MM.1S (cell line): ENCODE measurements at regions not wholly inside any gene's neighbourhood (a gene's known extent, or its start where the extent isn't known, plus 50 kb on each side); places are given as distances from the start of the nearest gene placed in this dataset.

ENCODE experiments used
- DNase-seq: peaks from one replicate; pipeline ENCODE4 v3.0.0-alpha.2; 2015
- H2AFZ ChIP-seq: fragments of 300-600 bp; sonication (generic); 2 replicates; pipeline ENCODE4 v1.6.0; 2016; ENCODE audit warnings: antibody characterized with exemption, low read length
- H3F3A ChIP-seq: fragments of 300-600 bp; sonication (generic); 2 replicates; pipeline ENCODE4 v1.6.1; 2016; ENCODE audit warnings: mild to moderate bottlenecking, antibody characterized with exemption, low read length, moderate library complexity, mixed read lengths; ENCODE audit not compliant: insufficient read depth
- H3K27ac ChIP-seq: fragments of 300-600 bp; sonication (generic); 2 replicates; pipeline ENCODE4 v1.5.1; 2016; ENCODE audit warnings: mild to moderate bottlenecking, low read length
- H3K27me3 ChIP-seq: fragments of 300-600 bp; sonication (generic); replicated peaks from 2 replicates; pipeline ENCODE4 v1.6.0; 2016; ENCODE audit warnings: low read length; ENCODE audit not compliant: insufficient read depth
- H3K36me3 ChIP-seq: fragments of 300-600 bp; sonication (generic); replicated peaks from 2 replicates; pipeline ENCODE4 v1.6.1; 2016; ENCODE audit warnings: mild to moderate bottlenecking, low read length, mixed read lengths; ENCODE audit not compliant: insufficient read depth
- H3K4me1 ChIP-seq: fragments of 300-600 bp; sonication (generic); 2 replicates; pipeline ENCODE4 v1.6.1; 2016; ENCODE audit warnings: low read length, mixed read lengths
- H3K4me2 ChIP-seq: fragments of 300-600 bp; sonication (generic); 2 replicates; pipeline ENCODE4 v1.6.0; 2016; ENCODE audit warnings: low read depth, low read length
- H3K4me3 ChIP-seq: fragments of 300-600 bp; sonication (generic); 2 replicates; pipeline ENCODE4 v1.5.1; 2016; ENCODE audit warnings: low read length, mixed read lengths
- H3K79me2 ChIP-seq: fragments of 300-600 bp; sonication (generic); 2 replicates; pipeline ENCODE4 v1.6.1; 2016; ENCODE audit warnings: mixed run types, low read length, mixed read lengths
- H3K9ac ChIP-seq: fragments of 300-600 bp; sonication (generic); 2 replicates; pipeline ENCODE4 v1.6.1; 2016; ENCODE audit warnings: low read length, mixed read lengths
- H3K9me2 ChIP-seq: fragments of 300-600 bp; sonication (generic); replicated peaks from 2 replicates; pipeline ENCODE4 v1.6.1; 2016; ENCODE audit warnings: mild to moderate bottlenecking, low read length, mixed read lengths; ENCODE audit not compliant: insufficient read depth
- H3K9me3 ChIP-seq: fragments of 300-600 bp; sonication (generic); replicated peaks from 2 replicates; pipeline ENCODE4 v1.6.1; 2016; ENCODE audit warnings: mild to moderate bottlenecking, low read length, mixed read lengths; ENCODE audit not compliant: insufficient read depth
- H4K20me1 ChIP-seq: fragments of 300-600 bp; sonication (generic); 2 replicates; pipeline ENCODE4 v1.6.1; 2016; ENCODE audit warnings: mild to moderate bottlenecking, low read length, moderate library complexity, mixed read lengths; ENCODE audit not compliant: insufficient read depth
- EZH2 ChIP-seq: fragments of 300-600 bp; sonication (generic); optimal IDR thresholded peaks from 2 replicates; pipeline ENCODE3; 2017; ENCODE audit warnings: low read depth, mild to moderate bottlenecking, antibody characterized with exemption, low read length, mixed read lengths
- EZH2phosphoT487 ChIP-seq: fragments of 300-600 bp; sonication (generic); IDR thresholded peaks from 2 replicates; pipeline ENCODE4 v1.6.1; 2018; ENCODE audit warnings: antibody characterized with exemption, low read length
- TF ChIP-seq, protein P1 (sequence below): fragments of 300-600 bp; sonication (generic); IDR thresholded peaks from 2 replicates; pipeline ENCODE4 v1.5.1; 2016; ENCODE audit warnings: antibody characterized with exemption, low read length, mixed read lengths

DNA sequence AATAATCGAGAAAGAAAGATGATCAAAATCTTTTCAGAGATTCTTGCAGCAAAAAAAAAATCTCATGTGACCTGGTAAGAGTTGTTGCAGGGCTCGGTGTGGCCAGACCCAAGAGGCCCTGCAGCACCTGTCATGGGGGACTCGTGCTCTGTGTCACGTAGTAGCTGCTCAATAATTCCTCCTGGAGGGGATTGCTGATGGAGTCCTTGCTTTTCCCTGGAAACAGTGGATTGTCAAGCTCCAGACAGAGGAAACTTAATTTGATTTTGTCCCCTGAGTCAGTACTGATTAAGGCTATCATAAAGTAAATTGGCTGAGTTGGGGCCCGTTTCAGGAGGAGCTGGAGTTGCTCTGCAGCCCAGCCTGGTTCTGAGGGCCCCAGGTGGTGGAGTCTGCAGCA is 125.2 kb downstream of the EDN3 start:
- H4K20me1 ChIP-seq, result no peaks in the 10 kb centered on the region
- H3K4me2 ChIP-seq, result no peak overlapping the region
- H3F3A ChIP-seq, result no peaks in the 10 kb centered on the region
- no peaks in the 10 kb centered on the region for H3K9me2 ChIP-seq
- peaks cover 67% of the 10 kb centered on the region for H3K27me3 ChIP-seq
- no peaks in the 10 kb centered on the region for H3K36me3 ChIP-seq
- TF ChIP-seq EZH2 (no peak), EZH2phosphoT487 (no peak)
- TF ChIP-seq, protein P1, sequence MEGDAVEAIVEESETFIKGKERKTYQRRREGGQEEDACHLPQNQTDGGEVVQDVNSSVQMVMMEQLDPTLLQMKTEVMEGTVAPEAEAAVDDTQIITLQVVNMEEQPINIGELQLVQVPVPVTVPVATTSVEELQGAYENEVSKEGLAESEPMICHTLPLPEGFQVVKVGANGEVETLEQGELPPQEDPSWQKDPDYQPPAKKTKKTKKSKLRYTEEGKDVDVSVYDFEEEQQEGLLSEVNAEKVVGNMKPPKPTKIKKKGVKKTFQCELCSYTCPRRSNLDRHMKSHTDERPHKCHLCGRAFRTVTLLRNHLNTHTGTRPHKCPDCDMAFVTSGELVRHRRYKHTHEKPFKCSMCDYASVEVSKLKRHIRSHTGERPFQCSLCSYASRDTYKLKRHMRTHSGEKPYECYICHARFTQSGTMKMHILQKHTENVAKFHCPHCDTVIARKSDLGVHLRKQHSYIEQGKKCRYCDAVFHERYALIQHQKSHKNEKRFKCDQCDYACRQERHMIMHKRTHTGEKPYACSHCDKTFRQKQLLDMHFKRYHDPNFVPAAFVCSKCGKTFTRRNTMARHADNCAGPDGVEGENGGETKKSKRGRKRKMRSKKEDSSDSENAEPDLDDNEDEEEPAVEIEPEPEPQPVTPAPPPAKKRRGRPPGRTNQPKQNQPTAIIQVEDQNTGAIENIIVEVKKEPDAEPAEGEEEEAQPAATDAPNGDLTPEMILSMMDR, result no peak
- no peak for DNase-seq
- H2AFZ ChIP-seq, result no peak overlapping the region
- H3K4me3 ChIP-seq, result no peak overlapping the region
- H3K4me1 ChIP-seq, result 0 out of 2 replicates have a peak, but pooled peaks cover 4% of the 10 kb centered on the region
- H3K9me3 ChIP-seq, result no peaks in the 10 kb centered on the region
- H3K27ac ChIP-seq, result no peak overlapping the region
- H3K79me2 ChIP-seq, result no peaks in the 10 kb centered on the region
- H3K9ac ChIP-seq, result no peak overlapping the region

DNA sequence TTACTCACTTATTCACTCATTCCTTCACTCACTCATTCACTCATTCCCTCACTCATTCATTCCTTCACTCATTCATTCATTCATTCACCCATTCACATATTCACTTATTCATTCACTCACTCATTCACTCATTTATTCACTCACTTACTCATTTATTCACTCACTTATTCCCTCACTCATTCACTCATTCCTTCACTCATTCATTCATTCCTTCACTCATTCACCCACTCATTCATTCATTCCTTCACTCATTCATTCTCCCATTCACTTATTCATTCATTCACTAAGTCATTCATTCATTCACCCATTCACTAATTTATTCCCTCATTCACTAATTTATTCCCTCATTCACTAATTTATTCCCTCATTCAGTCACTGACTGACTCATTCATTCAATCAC is 127.6 kb downstream of the EDN3 start:
- H3K79me2 ChIP-seq, result no peaks in the 10 kb centered on the region
- no peak overlapping the region for H2AFZ ChIP-seq
- no peak for DNase-seq
- H3K9me2 ChIP-seq, result no peaks in the 10 kb centered on the region
- 0 out of 2 replicates have a peak, but pooled peaks cover 4% of the 10 kb centered on the region for H3K4me1 ChIP-seq
- H3K4me2 ChIP-seq, result no peak overlapping the region
- TF ChIP-seq EZH2 (no peak), EZH2phosphoT487 (no peak)
- TF ChIP-seq, protein P1, result no peak
- no peaks in the 10 kb centered on the region for H3K36me3 ChIP-seq
- no peaks in the 10 kb centered on the region for H4K20me1 ChIP-seq
- H3K27me3 ChIP-seq, result peaks cover 65% of the 10 kb centered on the region
- H3K9ac ChIP-seq, result no peak overlapping the region
- no peak overlapping the region for H3K4me3 ChIP-seq
- H3F3A ChIP-seq, result no peaks in the 10 kb centered on the region
- no peaks in the 10 kb centered on the region for H3K9me3 ChIP-seq
- no peak overlapping the region for H3K27ac ChIP-seq

DNA sequence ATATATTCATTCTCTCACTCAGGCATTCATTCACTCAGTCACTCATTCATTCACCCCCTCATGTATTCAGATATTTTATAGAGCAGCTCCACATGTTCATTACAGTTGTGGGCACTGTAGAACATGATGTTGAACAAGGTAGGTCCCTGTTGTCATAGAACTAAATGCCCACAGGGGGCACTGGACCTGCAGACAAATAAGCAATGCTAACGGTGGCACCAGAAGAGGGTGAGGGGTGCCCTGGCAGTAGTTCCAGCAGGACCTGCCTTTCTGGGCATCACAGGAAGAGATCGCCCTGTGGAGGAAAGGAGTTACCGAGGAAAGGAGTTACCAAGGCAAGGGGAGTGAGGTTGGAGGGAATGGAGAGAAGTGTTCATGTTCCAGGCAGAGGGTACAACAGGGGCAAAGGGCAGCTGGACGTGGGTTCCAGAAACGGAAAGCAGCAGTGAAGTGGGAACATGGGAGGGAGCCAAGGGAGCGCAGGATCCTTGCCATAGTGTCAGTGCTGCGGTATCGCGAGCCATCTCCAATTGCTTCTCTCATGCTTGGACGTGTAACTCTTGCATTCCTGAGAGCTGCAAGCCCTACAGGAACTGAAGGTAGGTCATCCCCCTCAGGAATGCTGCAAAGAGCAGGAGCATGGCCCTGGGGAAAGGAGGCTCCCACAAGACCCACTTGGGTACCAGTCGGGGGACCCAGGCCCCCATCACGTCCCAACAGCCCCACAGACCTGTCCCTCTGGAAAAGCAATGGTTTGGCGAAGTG is 128.2 kb downstream of the EDN3 start:
- no peaks in the 10 kb centered on the region for H3K9me2 ChIP-seq
- H2AFZ ChIP-seq, result peak overlapping the region; percentile 65
- 0 out of 2 replicates have a peak, but pooled peaks cover 4% of the 10 kb centered on the region for H3K4me1 ChIP-seq
- no peak overlapping the region for H3K27ac ChIP-seq
- no peaks in the 10 kb centered on the region for H3K79me2 ChIP-seq
- DNase-seq, result no peak
- no peak overlapping the region for H3K9ac ChIP-seq
- H3K36me3 ChIP-seq, result no peaks in the 10 kb centered on the region
- H3F3A ChIP-seq, result no peaks in the 10 kb centered on the region
- H3K27me3 ChIP-seq, result peaks cover 65% of the 10 kb centered on the region
- H4K20me1 ChIP-seq, result no peaks in the 10 kb centered on the region
- H3K4me3 ChIP-seq, result peak overlapping the region; percentile 50
- H3K4me2 ChIP-seq, result peak overlapping the region; percentile 51
- TF ChIP-seq, protein P1, result peak; percentile 45
- no peak for TF ChIP-seq EZH2phosphoT487
- TF ChIP-seq EZH2, result no peak
- no peaks in the 10 kb centered on the region for H3K9me3 ChIP-seq
